NCI-H2107 treated with DMSO at 0.1 percent for 48 hours (cell line): ENCODE measurements at regions not wholly inside any gene's neighbourhood (a gene's known extent, or its start where the extent isn't known, plus 50 kb on each side); places are given as distances from the start of the nearest gene placed in this dataset.
"Not testable (repeated sequence)": the region's sequence is repeated elsewhere in the genome, so short reads cannot be mapped to it uniquely, and the experiment has no call there.

ENCODE experiments used
- DNase-seq: peaks from one replicate; lab custom pipeline; 2025; ENCODE audit not compliant: unreplicated experiment; lab: John Stamatoyannopoulos, UW

DNA sequence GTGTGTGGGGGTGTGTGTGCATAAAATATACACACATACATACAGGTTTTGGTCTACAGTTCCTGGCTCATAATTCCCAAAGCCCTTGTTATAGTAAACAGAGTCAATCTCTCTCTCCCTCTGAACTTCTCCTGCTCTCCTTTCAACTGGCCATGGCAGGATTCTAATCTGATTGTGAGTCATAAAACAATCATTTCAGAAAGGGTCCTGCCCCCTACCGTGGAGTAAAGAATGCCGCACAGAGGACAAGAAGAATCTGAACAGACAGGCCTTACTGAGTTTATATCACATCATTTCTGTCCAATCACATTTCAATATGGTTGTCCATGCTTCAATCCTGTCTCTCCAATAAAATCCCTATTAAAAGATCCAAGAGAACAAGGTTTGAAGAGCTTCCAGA lies 416.9 kb downstream of the FRK start:
- DNase-seq = no peak

DNA sequence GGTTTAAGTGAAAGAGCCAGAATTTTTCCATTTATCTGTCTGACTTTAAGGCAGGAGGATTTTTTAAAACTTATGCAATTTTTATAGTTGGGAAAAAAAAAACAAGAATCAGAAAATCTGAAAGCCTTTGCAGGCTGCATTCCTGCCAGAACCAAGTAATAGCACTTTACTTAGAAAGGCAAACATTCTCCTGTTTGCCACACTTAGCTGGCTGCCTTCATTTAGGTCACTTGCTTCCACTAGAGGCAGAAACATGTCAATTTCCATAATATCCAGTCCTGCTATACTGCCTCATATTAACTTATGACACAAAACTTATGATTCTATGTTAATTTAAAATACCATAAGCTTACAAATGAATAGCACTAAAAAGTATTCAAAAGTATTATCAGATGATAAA lies 425.8 kb downstream of the FRK start:
- DNase-seq = no peak

DNA sequence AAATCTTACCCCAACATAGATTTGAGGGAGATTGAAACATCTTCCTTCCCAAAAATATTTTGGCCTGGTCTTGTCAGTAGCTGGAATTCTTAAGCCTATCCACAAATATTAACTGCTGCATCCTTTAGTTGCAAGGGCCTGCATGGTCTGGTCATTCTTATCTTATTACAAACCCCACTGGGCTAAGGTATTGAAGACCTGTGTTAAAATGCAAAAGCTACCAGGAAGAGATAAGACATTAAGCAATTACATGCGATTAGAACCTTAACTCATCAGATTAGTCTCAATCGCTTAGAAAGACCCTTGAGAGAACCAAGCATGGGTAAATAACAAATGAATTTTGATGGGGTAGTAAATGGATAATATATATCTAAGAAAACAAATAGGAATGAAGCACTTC lies 426.6 kb downstream of the FRK start:
- DNase-seq = no peak

DNA sequence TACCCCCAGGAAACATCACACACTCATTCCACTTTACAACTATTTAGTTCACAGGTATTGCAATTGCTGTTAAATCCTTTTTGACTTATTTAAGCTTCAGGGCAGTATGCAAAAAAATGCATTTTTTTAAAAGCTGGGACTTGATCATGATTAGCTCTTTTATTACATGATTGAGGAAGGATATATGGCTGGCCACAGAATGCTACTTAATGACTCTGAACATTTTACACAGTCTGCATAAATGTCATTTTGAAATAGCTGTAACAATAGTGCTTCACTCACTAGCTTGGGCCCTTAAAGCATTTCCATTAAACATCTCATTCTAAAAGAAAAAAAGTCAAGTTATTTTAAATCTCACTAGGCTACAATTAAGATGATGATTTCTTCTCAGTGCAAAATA lies 429.7 kb downstream of the FRK start:
- DNase-seq = no peak

DNA sequence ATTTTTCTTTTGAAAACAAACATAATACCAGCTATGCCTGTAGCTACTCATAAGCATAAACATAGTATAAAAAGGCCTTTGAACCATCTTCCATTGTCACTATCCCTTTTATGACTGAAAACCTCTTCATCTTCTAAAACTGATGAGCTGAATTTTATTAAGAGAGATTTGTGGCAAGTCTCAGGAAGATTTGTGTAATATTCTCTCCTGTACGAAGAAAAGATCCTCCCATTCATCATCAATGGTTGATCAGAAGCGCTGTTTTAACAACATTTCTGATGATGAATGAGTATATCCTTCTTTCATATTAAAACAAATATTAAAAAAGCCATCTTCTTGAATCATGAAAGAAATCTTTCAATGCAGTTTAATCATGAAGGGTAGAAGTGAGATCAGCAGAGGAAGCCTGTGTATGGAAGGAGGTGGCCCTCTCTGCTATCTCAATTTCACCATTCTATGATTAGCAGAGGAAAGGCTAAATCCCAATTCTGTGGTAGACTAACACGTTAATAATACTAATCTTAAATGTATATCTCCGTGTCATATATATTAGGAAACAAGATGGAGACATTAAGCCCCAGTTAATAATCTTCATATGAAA lies 430.2 kb downstream of the FRK start:
- DNase-seq = no peak

DNA sequence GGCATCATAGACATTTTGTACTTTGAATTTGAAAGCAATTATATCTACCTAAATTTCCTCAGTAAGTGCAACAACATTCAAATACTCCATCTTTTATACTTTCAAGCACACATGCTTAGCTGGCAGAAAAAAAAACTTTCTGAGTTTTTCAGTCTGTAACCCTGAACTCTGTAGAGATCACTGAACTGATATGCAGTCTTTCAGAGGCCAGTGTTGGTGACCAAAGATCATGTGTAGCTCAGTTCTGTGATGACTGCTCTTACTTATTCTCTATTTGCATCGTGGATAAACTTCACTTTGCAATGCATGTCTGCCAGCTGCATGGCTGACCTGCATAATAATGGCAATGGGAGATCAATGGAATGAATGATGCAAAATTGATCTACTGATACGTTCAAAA lies 431.3 kb downstream of the FRK start:
- DNase-seq = no peak

DNA sequence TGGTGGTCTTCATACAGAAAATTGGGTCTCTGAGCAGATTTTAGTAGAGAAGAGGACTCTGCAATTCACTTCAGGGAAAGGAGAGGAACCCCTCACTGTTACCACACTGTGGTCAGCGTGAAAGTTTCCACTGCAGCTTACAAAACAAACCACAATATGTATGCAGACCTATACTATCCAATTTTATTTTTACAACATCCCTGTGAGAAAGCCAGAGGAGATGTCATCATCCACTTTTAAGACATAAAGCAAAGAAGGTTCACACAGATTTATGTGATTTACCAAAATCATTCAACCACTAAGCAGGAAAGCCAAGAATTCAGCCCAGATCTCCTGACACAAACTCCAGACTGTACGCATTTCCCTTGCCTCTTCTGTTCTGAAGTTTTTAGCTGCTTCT lies 442.4 kb downstream of the FRK start:
- DNase-seq = no peak

DNA sequence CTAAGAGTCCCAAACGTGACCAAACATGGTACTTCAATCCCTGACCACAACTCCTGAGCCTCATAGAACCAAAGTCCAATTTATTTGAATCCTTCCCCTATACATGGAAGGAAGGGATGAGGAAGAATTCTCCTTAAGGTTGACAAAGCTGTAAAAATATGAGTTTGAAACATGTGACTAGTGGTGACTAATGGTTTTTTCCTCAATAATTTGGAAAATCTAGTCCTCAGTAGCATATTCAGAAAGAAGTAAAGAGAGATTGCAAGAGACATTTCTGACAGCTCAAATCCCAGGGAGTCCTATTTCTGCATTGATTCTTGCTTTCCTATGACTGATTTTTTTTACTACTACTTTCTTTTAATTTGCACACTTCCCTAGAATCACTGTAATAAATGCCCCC lies 443.7 kb downstream of the FRK start:
- DNase-seq = no peak

DNA sequence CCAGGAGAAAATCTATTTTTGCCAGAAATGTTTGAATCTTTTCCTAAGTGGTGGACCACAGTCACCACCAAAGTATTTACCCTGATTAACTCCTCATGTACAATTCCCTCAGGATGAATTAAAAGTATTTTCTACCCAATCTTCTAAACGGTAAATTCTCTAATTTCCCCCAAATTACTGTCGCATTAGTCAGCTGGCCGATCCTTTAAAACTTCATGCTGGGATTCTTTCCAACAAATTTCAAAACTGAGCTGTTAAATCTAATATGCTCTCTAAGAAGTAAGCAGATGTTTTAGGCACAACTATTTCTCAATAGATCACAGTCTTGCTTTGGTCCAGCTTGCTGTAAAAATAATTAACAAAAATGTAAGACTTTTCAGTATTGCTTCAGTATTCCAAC lies 447.2 kb downstream of the FRK start:
- DNase-seq = no peak

DNA sequence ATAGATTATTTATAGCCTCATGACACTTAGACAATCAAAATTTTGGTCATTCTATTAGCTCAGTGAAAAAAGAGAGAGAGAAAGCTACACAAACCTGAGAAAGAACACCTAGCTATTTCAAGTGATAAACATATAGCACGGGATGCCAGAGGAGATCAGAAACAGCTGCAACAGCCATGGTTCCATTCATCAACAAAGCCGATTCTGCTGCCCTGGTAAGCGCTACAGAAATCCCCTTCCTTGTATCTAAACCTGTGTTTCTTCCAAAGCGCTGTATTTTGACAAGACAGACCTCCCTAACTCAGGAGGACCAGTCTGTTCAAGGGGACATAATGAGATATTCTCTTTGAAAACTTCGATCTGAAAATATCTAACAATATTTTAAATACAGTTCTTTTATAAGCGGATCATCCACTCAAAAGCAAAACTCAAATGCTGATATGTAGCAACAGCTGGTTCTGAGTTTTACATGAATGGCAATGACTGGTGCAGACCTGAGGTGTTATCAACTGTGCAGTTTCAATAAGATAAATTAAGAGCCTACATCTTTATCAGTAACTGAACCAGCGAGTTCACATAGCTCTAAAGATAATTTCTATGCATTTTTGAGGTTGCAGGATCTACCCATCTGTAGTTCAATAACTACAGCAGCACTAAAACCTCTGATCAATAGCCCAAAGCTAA lies 447.8 kb downstream of the FRK start:
- DNase-seq = no peak

DNA sequence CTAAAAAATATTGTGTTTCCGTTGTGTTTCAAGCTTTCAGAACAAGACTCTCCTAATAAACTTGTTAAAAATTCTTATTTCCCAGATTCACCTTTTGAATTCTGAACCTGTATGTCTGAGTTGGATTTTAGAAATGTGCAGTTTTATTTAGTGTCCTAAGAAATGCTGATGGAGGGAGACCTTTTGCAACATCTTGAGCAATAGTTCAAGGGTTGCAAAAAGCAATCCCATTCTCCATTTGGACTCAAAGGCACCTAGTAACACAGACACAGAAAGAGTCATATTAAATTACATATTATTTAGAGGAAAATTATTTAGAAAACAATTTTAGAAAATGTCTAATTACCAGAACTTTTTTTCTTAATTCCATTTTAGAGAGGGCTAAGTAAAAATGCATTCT lies 448.5 kb downstream of the FRK start:
- DNase-seq = no peak

DNA sequence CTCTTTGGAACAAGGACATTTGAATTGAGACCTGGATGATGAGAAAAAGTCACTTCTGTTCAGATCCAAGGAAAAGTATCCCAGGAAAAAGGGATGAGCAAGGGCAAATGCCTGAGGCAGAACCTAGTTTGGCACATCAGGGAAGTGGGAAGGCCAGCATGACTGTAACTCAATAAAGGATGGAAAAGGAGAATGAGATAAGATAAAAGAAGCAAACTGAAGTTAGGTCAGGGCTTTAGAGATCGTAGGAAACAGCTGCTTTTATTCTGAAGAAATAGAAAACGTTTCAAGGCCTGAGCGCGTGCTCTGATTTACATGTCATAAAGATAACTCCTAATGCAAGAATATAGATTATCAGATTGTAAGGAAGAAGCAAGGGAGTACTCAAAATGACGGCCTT lies 450.0 kb downstream of the FRK start:
- DNase-seq = no peak

DNA sequence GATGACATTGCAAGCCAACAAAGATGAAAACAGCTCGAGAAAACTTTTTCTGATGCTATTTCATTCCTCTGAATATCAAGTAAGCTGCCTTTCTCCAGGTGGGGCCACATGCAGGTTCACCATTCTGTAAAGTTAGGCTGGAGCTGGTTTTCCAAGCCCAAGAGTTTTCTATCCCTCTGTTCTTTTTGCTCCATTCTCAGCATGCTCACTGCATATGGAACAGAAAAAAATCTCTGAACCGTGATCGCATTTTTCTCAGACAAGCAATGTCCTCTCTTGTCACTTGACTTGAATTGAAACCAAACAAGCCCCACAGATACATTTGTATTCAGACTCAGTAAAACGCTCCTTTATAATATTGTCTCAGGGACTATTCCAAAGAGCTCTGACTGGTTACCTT lies 451.6 kb downstream of the FRK start:
- no peak for DNase-seq

DNA sequence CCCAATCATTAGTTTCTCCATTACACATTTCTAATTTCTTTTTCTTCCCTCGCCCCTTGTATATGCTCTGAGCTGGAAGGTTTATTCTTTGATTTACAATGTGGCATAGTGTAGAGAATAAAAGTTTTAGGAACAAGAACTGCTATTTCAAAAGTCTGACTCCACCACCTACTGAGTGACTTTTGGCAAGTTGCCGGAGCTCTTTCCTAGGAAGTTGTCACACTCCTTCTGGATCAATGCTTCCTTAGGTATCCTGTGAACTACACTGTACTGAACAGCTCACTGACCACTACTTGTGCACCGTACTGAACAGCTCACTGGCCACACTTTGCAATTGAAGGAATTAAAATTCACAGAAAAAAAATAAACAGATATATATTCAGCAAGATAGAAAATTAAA lies 458.2 kb downstream of the FRK start:
- no peak for DNase-seq

DNA sequence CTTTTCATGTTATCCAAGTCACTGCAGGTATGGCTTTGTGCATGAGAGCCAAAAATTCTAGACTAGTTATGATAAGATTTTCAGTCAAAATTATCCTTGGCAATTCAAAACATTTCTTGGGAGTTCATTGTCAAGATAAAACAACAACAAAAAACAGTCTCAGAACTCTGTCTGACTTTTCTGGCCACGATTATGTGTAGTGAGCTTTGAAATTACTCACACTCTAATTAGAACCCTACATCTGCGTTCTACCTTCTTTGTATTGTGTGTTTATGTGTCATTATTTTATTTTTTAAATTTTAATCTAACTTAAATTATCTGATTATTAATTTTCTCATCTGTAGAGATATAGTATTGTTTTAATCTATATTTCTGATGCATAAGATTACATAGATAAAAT lies 459.2 kb downstream of the FRK start:
- DNase-seq = no peak

DNA sequence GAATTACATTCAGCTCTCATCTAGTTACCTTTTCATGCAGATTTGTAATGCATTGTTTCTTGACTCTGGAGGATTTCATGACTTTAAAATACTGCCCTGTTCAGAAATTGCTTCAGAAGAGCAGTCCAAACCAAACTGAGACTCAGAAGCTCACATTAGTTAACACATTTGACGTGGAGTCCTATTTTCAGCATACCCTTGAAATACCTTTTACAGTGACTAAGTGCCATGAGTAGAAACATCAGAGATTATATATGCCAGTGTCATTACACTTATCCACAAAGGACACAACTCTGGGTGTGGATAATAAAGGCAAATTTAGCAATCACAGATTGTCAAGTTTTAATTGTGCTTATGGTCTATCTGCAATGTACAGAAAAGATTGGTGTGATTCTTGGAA lies 459.6 kb downstream of the FRK start:
- DNase-seq = no peak

DNA sequence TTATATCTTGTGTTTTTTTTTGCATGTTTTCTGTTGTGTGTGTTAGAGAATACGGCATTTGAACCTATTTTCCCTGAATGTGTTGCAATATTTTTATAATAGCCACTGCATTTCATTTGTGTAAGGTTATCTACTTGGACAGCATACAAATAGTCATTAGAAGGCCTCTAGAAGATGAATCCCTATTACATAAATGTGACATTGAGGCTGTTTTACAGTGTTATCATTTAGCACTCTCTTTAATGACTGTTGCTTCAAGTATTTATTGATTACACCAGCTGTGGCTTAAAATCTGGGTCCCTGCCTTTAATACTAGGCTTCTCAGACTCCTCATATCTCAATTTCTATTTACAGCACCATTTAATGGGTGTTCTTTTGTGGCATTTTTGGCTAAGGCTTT lies 465.8 kb downstream of the FRK start:
- DNase-seq = no peak

DNA sequence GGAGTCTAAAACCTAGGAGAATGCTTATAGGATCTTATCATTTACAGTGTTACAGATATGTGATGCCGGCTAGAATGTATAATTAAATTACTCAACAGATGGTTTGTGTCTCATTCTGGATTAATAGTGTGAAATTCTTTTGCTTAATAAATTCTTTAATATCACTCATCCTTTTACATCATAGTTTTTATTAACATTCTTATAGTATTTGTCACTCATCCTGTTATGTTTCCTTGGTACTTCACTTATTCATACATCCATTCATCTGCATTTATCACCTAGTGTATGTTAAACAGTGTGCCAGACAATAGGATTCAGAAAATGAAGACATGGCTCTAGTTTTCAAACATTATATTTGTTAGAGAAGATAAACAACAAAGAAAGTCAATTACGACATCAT lies 468.7 kb downstream of the FRK start:
- DNase-seq = no peak

DNA sequence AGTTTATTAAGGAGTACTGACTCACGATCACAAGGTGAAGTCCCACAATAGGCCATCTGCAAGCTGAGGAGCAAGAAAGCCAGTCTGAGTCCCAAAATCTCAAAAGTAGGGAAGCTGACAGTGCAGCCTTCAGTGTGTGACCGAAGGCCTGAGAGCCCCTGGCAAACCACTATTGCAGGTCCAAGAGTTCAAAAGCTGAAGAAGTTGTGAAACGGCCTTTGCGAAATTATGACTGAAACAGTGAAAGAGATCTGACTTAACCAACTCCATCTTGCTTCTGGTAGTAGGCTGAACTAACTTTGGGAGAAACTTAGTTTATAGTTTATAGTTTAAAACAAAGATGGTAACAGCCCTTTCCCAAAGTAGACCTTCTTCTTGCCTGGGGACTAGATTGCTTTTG lies 471.6 kb downstream of the FRK start:
- not testable (repeated sequence) for DNase-seq

DNA sequence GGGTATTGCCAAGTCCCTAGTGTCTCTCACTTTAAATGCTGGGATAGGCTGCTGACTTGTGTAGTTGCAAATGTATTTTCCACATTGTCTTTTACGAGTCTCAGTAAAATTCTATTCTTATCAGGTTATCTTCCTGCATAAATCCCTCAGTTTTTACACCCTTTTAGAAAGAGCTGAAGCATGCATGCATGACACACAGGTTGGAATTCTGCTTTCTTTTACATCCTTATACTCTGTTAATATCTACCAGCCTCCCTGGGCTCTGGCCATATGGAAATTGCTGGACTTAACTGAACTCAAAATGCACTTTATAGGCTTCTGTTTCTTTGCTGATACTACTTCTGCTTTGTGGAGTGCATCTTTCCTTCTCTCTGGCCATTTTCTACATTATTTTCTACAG lies 477.4 kb downstream of the FRK start:
- DNase-seq = no peak

DNA sequence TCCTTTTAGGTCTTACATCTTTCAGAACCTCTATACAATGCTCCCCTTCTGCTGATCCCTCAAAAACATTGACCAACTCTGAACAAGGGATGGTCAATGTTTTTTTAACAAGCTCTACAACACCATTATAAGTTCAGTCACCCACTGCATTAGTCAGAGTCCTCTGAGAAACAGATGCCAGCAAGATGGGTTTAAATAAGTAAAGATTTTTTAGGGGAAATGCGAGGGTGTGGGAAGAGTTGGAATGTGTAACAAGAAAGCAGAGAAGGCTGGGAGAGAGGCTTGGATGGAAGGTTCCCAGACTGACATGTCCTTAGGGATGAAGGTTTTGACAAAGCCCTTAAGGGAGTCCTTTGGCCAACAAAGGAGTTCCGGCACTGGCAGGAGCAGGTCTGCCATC lies 478.3 kb downstream of the FRK start:
- DNase-seq = no peak

DNA sequence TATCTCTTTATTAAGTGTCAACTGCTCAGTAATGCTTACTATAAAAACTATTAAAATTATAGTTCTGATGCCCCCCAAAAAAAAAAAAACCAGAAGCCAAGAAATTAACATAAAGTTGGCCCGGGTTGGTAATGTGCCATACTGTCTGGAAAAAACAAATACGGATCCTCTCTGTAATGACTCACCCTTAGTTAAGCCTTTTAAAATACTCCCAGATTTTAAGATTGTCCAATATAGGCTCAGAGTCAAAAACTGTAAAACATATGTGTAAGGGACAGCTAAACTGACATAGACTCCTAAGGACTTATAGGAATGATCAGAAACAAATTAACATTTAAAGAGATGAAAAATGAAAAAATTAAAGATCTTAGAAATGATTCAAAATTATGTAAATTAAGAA lies 481.1 kb downstream of the FRK start:
- not testable (repeated sequence) for DNase-seq

DNA sequence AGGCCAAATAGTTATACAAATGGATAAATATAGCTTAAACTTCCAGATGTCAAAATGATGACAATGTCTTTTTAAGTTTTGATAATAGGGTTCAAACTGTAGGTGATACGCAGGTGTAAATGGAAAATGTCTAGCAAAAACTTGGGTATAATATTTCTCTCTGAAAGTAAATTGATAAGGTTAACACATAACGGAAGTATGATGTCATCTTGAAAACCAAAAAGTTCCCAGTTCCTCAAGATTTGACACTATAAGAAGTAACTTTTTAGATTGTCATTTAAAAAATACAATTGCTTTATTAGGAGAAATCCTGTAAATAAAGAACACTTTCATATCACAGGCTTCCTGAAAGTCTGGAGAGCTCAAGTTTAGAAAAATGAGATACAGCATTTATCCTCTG lies 483.4 kb downstream of the FRK start:
- no peak for DNase-seq
